ENCODE measurements at regions not wholly inside any gene's neighbourhood (a gene's known extent, or its start where the extent isn't known, plus 50 kb on each side); places are given as distances from the start of the nearest gene placed in this dataset.
"Not testable (repeated sequence)": the region's sequence is repeated elsewhere in the genome, so short reads cannot be mapped to it uniquely, and the experiment has no call there.

GRCh38 chr9:83133316-83133715, 70.4 kb upstream of the RASEF start:
- DNase-seq, result no peak

- DNase-seq, result no peak
Observed at GRCh38 chr9:83132768-83133167, 69.8 kb upstream of the RASEF start.

GRCh38 chr9:83130541-83130940, 67.6 kb upstream of the RASEF start:
- no peak for DNase-seq

DNA sequence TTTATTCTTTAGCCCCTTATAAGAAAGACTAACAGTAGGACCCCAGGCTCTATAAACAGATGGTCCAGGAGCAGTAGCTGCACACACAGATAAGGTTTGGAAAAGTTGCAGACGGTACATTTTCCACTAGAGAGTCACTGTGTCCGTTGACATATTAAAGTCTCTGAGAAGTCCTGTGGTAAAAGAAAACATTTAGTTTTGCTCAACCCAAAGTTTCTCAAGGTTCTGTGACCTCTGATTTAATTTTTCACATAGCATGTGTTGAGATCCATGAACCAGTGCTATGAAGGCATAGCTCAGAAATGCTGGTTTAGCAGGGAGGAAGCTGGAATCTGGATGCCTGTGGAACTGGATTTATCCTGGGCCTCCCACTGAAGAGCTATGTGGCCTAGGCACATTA, 62.7 kb upstream of the RASEF start:
- DNase-seq, result no peak

GRCh38 chr9:83119873-83120272, 56.9 kb upstream of the RASEF start:
- no peak for DNase-seq

DNA sequence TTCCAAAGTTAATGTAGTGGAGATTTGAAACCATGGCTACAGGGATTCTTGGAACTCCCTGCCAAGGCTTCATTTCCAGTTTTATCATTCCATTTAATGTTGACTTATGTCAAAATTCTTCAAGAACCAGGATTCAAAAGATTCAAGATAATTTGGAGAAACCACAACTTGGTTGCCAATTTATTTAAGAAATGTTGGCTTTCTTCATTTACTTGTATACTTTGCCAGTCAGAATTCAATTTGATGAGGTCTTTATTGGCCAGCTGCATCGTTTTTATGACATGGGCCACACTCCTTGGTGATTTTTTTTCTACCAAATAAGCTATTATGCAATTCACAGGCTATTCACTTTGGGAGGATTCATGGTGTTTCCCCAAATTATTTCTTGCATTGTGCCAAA, 53.1 kb upstream of the RASEF start:
- no peak for DNase-seq

- not testable (repeated sequence) for DNase-seq
Observed at GRCh38 chr9:83113445-83113844, 50.5 kb upstream of the RASEF start.
